Omental fat pad (tissue), 3 donors: ENCODE measurements at regions not wholly inside any gene's neighbourhood (a gene's known extent, or its start where the extent isn't known, plus 50 kb on each side); places are given as distances from the start of the nearest gene placed in this dataset.
A peak's percentile ranks its signal among the peaks of the same experiment; 100 is the strongest.
"Not testable (repeated sequence)": the region's sequence is repeated elsewhere in the genome, so short reads cannot be mapped to it uniquely, and the experiment has no call there.

Experiments
- ATAC-seq: fragments of 150-250 bp; one replicate; pipeline ENCODE4 v1.9.1; 2016; ENCODE audit warnings: mild to moderate bottlenecking, moderate library complexity; ENCODE audit not compliant: low FRiP score
- DNase-seq: peaks from one replicate; pipeline ENCODE4 v3.0.0-alpha.2; 2019; ENCODE audit warnings: low spot score
- CTCF ChIP-seq, 3 donors: fragments of 450-650 bp; IDR thresholded peaks; one replicate each; pipeline ENCODE4 v1.5.1; 2016 to 2017; ENCODE audit warnings: antibody characterized with exemption in 3 of 3, mild to moderate bottlenecking in 3 of 3, moderate library complexity in 2 of 3

GRCh38 chr13:48818495-48819356, 157.0 kb upstream of the FNDC3A start:
- DNase-seq (no peak), ATAC-seq (peak; percentile 61)
- TF ChIP-seq CTCF (IDR thresholded peaks at IDR 0.05) = no peak

- ATAC-seq = no peak
- no peak for DNase-seq
- no peak for TF ChIP-seq CTCF (IDR thresholded peaks at IDR 0.05)
Measured at GRCh38 chr13:48819376-48819775, 156.3 kb upstream of the FNDC3A start.

GRCh38 chr13:48819899-48820298, 155.8 kb upstream of the FNDC3A start:
- DNase-seq = no peak
- TF ChIP-seq CTCF (IDR thresholded peaks at IDR 0.05) = no peak
- no peak for ATAC-seq

GRCh38 chr13:48823526-48823925, 152.2 kb upstream of the FNDC3A start:
- not testable (repeated sequence) for DNase-seq, ATAC-seq

- ATAC-seq (no peak), DNase-seq (no peak)
- no peak for TF ChIP-seq CTCF (IDR thresholded peaks at IDR 0.05)
Measured at GRCh38 chr13:48826039-48826438, 149.7 kb upstream of the FNDC3A start.

- not testable (repeated sequence) for DNase-seq, ATAC-seq
Measured at GRCh38 chr13:48826922-48827454, 148.7 kb upstream of the FNDC3A start.

GRCh38 chr13:48827709-48828108, 148.0 kb upstream of the FNDC3A start:
- no peak for ATAC-seq
- TF ChIP-seq CTCF (IDR thresholded peaks at IDR 0.05) = no peak
- no peak for DNase-seq

- DNase-seq (no peak), ATAC-seq (no peak)
- TF ChIP-seq CTCF (IDR thresholded peaks at IDR 0.05) = no peak
Measured at GRCh38 chr13:48828962-48829411, 146.7 kb upstream of the FNDC3A start.
